GM12875 (cell line): ENCODE measurements at regions not wholly inside any gene's neighbourhood (a gene's known extent, or its start where the extent isn't known, plus 50 kb on each side); places are given as distances from the start of the nearest gene placed in this dataset.

ENCODE experiments used
- H3K4me3 ChIP-seq: one replicate; pipeline ENCODE4 v1.5.1; 2011; ENCODE audit warnings: low read depth, low read length, control low read depth
- TF ChIP-seq, protein P1 (sequence below): IDR thresholded peaks from 2 replicates; pipeline ENCODE4 v1.5.1; 2011; ENCODE audit warnings: low read depth, mild to moderate bottlenecking, control low read depth, inconsistent platforms, low read length, moderate library complexity, borderline replicate concordance; ENCODE audit not compliant: insufficient read depth

DNA sequence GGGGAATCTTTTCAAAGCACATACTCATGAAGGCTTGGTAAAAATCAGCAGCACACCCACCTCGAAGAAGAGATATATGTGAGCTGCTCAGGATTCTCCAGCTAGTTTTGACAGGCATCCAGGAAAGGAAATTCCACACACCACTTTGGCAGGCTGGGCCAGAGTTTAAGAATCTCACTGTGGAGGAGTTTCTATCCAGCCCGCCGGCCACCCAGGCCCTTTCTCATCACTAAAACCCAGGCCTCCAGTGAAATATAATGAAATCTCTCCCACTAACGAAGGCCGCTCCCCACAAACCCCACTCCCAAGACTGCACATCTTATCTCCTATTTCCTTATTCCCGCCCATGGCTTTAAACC lies 202.0 kb downstream of the GLI2 start:
- TF ChIP-seq, protein P1, sequence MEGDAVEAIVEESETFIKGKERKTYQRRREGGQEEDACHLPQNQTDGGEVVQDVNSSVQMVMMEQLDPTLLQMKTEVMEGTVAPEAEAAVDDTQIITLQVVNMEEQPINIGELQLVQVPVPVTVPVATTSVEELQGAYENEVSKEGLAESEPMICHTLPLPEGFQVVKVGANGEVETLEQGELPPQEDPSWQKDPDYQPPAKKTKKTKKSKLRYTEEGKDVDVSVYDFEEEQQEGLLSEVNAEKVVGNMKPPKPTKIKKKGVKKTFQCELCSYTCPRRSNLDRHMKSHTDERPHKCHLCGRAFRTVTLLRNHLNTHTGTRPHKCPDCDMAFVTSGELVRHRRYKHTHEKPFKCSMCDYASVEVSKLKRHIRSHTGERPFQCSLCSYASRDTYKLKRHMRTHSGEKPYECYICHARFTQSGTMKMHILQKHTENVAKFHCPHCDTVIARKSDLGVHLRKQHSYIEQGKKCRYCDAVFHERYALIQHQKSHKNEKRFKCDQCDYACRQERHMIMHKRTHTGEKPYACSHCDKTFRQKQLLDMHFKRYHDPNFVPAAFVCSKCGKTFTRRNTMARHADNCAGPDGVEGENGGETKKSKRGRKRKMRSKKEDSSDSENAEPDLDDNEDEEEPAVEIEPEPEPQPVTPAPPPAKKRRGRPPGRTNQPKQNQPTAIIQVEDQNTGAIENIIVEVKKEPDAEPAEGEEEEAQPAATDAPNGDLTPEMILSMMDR = no peak
- no peak overlapping the region for H3K4me3 ChIP-seq

DNA sequence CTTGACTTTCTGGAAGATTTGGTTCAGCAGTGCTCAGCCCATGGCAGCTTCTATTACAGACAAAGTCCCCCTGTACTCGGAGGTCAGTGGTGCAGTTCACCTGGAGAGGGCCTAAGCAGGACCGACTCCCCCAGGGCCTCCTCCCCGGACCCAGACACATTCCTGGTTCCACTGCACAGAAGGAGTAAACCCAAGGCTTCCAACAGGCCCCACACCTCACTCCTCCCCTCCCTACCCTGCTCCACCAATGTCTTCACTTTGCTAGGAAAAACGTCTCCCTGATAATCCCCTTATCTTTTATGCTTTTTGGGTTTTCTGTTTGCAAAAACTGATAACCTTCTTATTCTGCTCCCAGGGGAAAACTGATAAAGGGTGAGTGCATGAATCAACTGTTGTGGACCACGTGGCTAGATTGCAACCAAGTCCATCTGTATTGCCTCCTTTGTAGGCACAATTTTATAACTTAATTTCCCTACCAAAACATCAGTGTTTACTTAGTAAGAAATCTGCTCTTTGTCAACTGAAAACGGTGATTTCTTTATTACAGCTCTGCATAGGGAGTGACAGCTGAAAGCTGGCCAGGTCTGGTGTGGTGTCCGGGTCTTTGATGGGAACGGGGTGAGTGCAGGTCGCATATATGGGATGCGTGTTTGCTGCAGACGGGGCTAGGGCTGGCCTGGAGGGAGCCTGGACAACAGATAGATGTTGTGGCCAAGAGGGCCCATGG lies 202.5 kb downstream of the GLI2 start:
- TF ChIP-seq, protein P1 = no peak
- no peak overlapping the region for H3K4me3 ChIP-seq

DNA sequence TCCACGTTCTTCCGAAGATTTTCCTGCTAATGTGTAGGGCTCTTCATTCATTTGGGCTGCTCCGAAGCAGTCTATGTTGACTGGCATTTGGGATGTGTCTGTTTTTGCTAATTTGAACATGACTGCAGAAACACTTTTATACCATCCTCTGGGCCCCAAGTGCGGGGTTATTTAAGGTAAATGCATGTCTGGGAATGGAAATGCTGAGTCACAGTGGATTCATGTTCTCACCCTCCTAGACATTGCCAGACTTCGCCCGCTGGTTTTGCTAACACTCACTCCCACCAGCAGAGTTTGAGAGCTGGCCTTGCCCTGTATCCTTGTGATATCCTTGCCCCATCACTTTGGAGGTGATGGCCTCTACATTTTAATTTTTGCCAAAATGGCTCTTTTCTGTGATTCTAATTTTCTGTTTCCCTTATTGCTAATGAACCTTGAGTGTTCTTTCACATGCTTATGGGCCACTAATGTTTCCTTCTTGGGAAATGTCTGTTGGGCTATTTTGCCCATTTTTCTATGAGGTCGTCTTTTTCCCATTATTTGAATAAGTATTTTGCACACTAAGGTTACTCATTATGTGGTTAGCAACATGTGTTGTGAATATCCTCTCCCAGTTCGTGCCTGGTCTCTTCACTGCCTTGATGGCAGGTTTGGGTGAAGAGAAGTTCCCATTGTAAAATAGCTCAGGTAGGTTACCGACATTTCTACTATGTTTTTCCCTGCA lies 204.1 kb downstream of the GLI2 start:
- TF ChIP-seq, protein P1 = no peak
- H3K4me3 ChIP-seq = no peak overlapping the region

DNA sequence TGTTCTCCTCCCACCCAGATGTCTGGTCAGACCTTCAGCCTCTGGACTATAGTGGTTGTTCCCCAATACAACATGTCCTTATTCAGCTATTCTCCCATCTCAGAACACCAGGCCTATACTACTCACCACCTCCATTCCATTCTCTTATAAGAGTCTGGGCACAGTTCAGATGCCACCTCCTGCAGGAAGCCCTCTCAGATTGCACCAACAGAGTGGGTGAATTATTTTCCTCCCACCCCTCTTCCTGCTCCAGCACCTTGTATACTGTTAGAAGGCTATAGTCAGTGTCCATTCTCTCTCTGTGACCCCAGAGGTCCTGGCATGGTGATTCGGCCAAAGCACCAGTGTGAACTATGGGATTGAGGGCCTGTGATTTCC lies 204.6 kb downstream of the GLI2 start:
- TF ChIP-seq, protein P1 = no peak
- no peak overlapping the region for H3K4me3 ChIP-seq

DNA sequence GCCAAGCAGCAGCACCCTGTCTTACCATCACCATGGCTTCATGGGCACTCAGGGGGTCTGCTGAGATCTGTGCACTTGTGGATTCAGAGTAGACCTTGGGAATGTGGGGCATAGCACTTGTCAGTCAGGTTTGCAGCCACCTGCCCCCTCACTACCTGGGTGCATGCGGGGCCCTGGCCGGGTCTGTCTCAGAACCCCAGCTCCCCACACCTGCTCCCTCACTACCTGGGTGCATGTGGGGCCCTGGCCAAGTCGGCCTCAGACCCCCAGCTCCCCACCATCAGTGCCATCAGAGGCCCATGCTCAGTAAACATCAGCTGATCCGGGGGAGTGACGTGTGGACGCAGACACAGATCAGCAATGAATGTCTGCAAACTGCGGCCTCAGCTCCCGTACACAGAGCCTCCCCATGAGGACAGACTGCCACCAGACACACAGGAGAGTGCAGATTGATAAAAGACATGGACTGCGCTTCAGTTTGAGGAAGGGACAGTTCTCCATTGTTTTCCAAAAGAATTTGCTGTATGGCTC lies 205.1 kb downstream of the GLI2 start:
- H3K4me3 ChIP-seq = no peak overlapping the region
- TF ChIP-seq, protein P1 = no peak

DNA sequence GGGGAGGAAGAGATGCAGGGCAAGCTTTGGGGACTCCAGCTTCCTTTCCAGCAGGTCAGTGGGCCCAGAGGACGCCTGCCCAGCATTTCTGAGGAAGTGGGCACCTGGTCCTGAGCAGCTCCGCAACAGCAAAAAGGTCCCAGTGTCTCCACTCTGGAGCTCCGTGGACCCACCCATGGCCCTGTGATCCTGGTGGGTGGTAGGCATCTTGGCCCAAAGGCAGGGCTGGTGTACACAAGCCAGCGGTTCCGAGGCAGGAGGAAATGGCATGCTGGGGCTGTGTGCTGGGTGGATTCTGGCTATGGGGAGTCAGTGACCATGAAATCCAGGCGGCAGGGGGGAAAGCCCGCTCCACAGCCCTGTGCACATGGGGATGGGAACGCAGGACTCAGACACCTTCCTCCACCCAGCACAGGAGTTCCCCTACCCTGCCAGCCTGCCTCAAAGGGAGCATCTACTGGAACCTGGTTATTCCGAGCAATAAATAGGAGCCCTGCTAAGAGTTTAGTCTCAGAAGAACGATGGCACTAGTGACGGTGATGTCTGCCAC lies 206.0 kb downstream of the GLI2 start:
- TF ChIP-seq, protein P1 = no peak
- no peak overlapping the region for H3K4me3 ChIP-seq
